A549 (cell line): ENCODE measurements at regions not wholly inside any gene's neighbourhood (a gene's known extent, or its start where the extent isn't known, plus 50 kb on each side); places are given as distances from the start of the nearest gene placed in this dataset.

ENCODE experiments used
- ATAC-seq, 2 experiments: fragments of 200-7000 bp in 1 of 2; fragments of >200 bp in 1 of 2; cut with Nextera tagmentation in 1 of 2; cut with Tn5 transposase in 1 of 2; 3 replicates each; pipeline versions ENCODE4 v1.8.0 to v1.9.1; 2018 to 2020; ENCODE audit warnings: mild to moderate bottlenecking in 1 of 2, moderate library complexity in 1 of 2
- CTCF ChIA-PET: fragments of 300-600 bp; sonication (Branson Sonifier 250); formaldehyde crosslinking; extraction: SDS; loops from one replicate; lab custom pipeline; 2021; ENCODE audit warnings: antibody characterized with exemption, inconsistent platforms; lab: Yijun Ruan, JAX
- POLR2A ChIA-PET: fragments of 350-600 bp; formaldehyde crosslinking; extraction: SDS; loops from one replicate; lab custom pipeline; 2021; ENCODE audit warnings: antibody characterized with exemption, inconsistent platforms; lab: Yijun Ruan, JAX
- DNase-seq, 2 experiments: peaks; one replicate each; pipeline versions ENCODE4 v3.0.0 to v3.0.0-alpha.2; 2011 to 2016; ENCODE audit warnings: low read depth in 1 of 2, low spot score in 1 of 2
- FAIRE-seq: peaks from 2 replicates; lab custom pipeline; 2011; peaks lifted over from hg19 to GRCh38; lab: Jason Lieb, UNC
- H3K27ac ChIP-seq, 2 experiments: fragments of >200 bp; sonication (Bioruptor Twin); formaldehyde crosslinking; 3 replicates each; pipeline ENCODE4 v1.5.1; 2016 to 2017
- H3K4me1 ChIP-seq: fragments of >200 bp; sonication (Bioruptor Twin); formaldehyde crosslinking; 3 replicates; pipeline ENCODE4 v1.6.1; 2016
- H3K4me2 ChIP-seq: fragments of >200 bp; sonication (Bioruptor Twin); formaldehyde crosslinking; 3 replicates; pipeline ENCODE4 v1.6.1; 2016
- H3K4me3 ChIP-seq: fragments of >200 bp; sonication (Bioruptor Twin); formaldehyde crosslinking; 3 replicates; pipeline ENCODE4 v1.5.1; 2016
- H3K9me3 ChIP-seq: fragments of >200 bp; sonication (Bioruptor Twin); formaldehyde crosslinking; 3 replicates; pipeline ENCODE4 v1.6.1; 2016
- CEBPB ChIP-seq, 2 experiments: fragments of >200 bp in 1 of 2; sonication (Bioruptor Twin) in 1 of 2; formaldehyde crosslinking in 1 of 2; IDR thresholded peaks; 2 replicates each; pipeline ENCODE4 v1.6.1; 2012 to 2016
- CHD2 ChIP-seq: fragments of 150-350 bp; IDR thresholded peaks from 2 replicates; pipeline ENCODE4 v1.6.1; 2014; ENCODE audit warnings: low read length; ENCODE audit not compliant: partially characterized antibody
- CTCF ChIP-seq: fragments of >200 bp; sonication (Bioruptor Twin); formaldehyde crosslinking; IDR thresholded peaks from 3 replicates; pipeline ENCODE4 v1.5.1; 2016
- E2F6 ChIP-seq: IDR thresholded peaks from 2 replicates; pipeline ENCODE4 v1.6.1; 2012; ENCODE audit warnings: low read depth, borderline replicate concordance
- EP300 ChIP-seq, 2 experiments: fragments of >200 bp; sonication (Bioruptor Twin); formaldehyde crosslinking; IDR thresholded peaks; 2 replicates in 1 of 2; 3 replicates in 1 of 2; pipeline ENCODE4 v1.6.1; 2016 to 2017
- FOSB ChIP-seq: fragments of 250-450 bp; sonication (Bioruptor Pico); IDR thresholded peaks from 2 replicates; pipeline ENCODE4 v1.5.0; 2020; ENCODE audit warnings: mild to moderate bottlenecking, moderate library complexity
- FOXS1 ChIP-seq: fragments of 250-450 bp; sonication (Bioruptor Pico); IDR thresholded peaks from 2 replicates; pipeline ENCODE4 v1.5.0; 2020; ENCODE audit warnings: mild to moderate bottlenecking, moderate library complexity
- HES2 ChIP-seq: fragments of >200 bp; sonication (Bioruptor Twin); formaldehyde crosslinking; IDR thresholded peaks from 2 replicates; pipeline ENCODE4 v1.6.1; 2016
- HMGXB4 ChIP-seq: fragments of 250-450 bp; sonication (Bioruptor Pico); IDR thresholded peaks from 2 replicates; pipeline ENCODE4 v1.5.0; 2021; ENCODE audit warnings: mild to moderate bottlenecking, moderate library complexity, borderline replicate concordance
- HOXA7 ChIP-seq: fragments of 250-450 bp; sonication (Bioruptor Pico); IDR thresholded peaks from 2 replicates; pipeline ENCODE4 v1.5.0; 2020; ENCODE audit warnings: mild to moderate bottlenecking, moderate library complexity
- HOXB5 ChIP-seq: fragments of 250-450 bp; sonication (Bioruptor Pico); IDR thresholded peaks from 2 replicates; pipeline ENCODE4 v1.5.0; 2020; ENCODE audit warnings: mild to moderate bottlenecking, moderate library complexity
- JUN ChIP-seq, 2 experiments: fragments of >200 bp; sonication (Bioruptor Twin); formaldehyde crosslinking; IDR thresholded peaks; 2 replicates in 1 of 2; 3 replicates in 1 of 2; pipeline ENCODE4 v1.6.1; 2016 to 2017
- JUNB ChIP-seq: fragments of >200 bp; sonication (Bioruptor Twin); formaldehyde crosslinking; IDR thresholded peaks from 2 replicates; pipeline ENCODE4 v1.6.1; 2016
- KDM1A ChIP-seq: fragments of 200-600 bp; sonication (generic); IDR thresholded peaks from 2 replicates; pipeline ENCODE4 v1.6.1; 2016; ENCODE audit warnings: low read depth, mild to moderate bottlenecking
- MAX ChIP-seq: IDR thresholded peaks from 2 replicates; pipeline ENCODE4 v1.6.1; 2012
- MAZ ChIP-seq: fragments of 150-350 bp; IDR thresholded peaks from 2 replicates; pipeline ENCODE4 v1.6.1; 2014; ENCODE audit warnings: antibody characterized with exemption, low read depth, low read length, borderline replicate concordance
- MYC ChIP-seq: IDR thresholded peaks from 2 replicates; pipeline ENCODE4 v1.6.1; 2012; ENCODE audit warnings: mild to moderate bottlenecking, inconsistent platforms, low read length, improper control_type of control experiment, borderline replicate concordance
- NPAS2 ChIP-seq: fragments of 250-450 bp; sonication (Bioruptor Pico); IDR thresholded peaks from 2 replicates; pipeline ENCODE4 v1.8.0; 2022; ENCODE audit warnings: mild to moderate bottlenecking, moderate library complexity, borderline replicate concordance
- NR3C1 ChIP-seq: fragments of >200 bp; sonication (Bioruptor Twin); formaldehyde crosslinking; IDR thresholded peaks from 3 replicates; pipeline ENCODE4 v1.6.1; 2017
- PHF8 ChIP-seq: fragments of 200-600 bp; sonication (generic); IDR thresholded peaks from 2 replicates; pipeline ENCODE4 v1.6.1; 2016; ENCODE audit warnings: low read depth, mild to moderate bottlenecking, antibody characterized with exemption, moderate library complexity, borderline replicate concordance
- POLR2A ChIP-seq: IDR thresholded peaks from 2 replicates; pipeline ENCODE4 v1.6.1; 2012; ENCODE audit warnings: mild to moderate bottlenecking, low read length
- POLR2AphosphoS2 ChIP-seq: conservative IDR thresholded peaks from 2 replicates; pipeline ENCODE4 v1.6.1; 2012; ENCODE audit warnings: low read length, improper control_type of control experiment, inconsistent platforms
- TP53 ChIP-seq: fragments of 250-450 bp; sonication (Bioruptor Pico); IDR thresholded peaks from 2 replicates; pipeline ENCODE4 v1.5.0; 2021; ENCODE audit warnings: mild to moderate bottlenecking, moderate library complexity
- USF2 ChIP-seq: fragments of 450-650 bp; IDR thresholded peaks from 2 replicates; pipeline ENCODE4 v1.6.1; 2014; ENCODE audit warnings: antibody characterized with exemption
- ZFP36 ChIP-seq: fragments of 450-650 bp; IDR thresholded peaks from 2 replicates; pipeline ENCODE4 v1.6.1; 2014; ENCODE audit warnings: borderline replicate concordance; ENCODE audit not compliant: partially characterized antibody
- ZNF302 ChIP-seq: fragments of 250-450 bp; sonication (Bioruptor Pico); IDR thresholded peaks from 2 replicates; pipeline ENCODE4 v1.9.0; 2021; ENCODE audit warnings: inconsistent platforms, mild to moderate bottlenecking, moderate library complexity
- WGBS: methylation state at CpG from one replicate; pipeline ENCODE4 v1.1.6; 2017; ENCODE audit errors: missing lambda C conversion rate; 5-methylcytosine and 5-hydroxymethylcytosine counted together

- no peak for ATAC-seq
- no peak for TF ChIP-seq HOXB5 (CRISPR knock-in tag)
- TF ChIP-seq CEBPB (IDR thresholded peaks at IDR 0.05) = no peak
- no peak for TF ChIP-seq ZFP36
- TF ChIP-seq ZNF302 (CRISPR knock-in tag) = no peak
- no peak for TF ChIP-seq NPAS2
- TF ChIP-seq FOXS1 (CRISPR knock-in tag) = no peak
- TF ChIP-seq USF2 = no peak
- TF ChIP-seq NR3C1 = no peak
- no peak for TF ChIP-seq HOXA7
- no peak for TF ChIP-seq POLR2AphosphoS2
- TF ChIP-seq JUN (IDR thresholded peaks at IDR 0.05) = no peak
- TF ChIP-seq POLR2A = no peak
- no peak for TF ChIP-seq EP300 (IDR thresholded peaks at IDR 0.05)
- no peak for TF ChIP-seq FOSB
- TF ChIP-seq CHD2 = no peak
- TF ChIP-seq KDM1A = no peak
- no peak for TF ChIP-seq E2F6
- no peak for TF ChIP-seq CTCF
- TF ChIP-seq PHF8 = no peak
- no peak for TF ChIP-seq MAZ
- WGBS = 36% methylated on average over 2 of the region's 2 CpGs
- DNase-seq = no peak
- Histone ChIP-seq H3K9me3 (no peaks in the 10 kb centered on the region), H3K27ac (no peak overlapping the region), H3K4me3 (no peak overlapping the region), H3K4me2 (no peak overlapping the region), H3K4me1 (no peaks in the 10 kb centered on the region)
- no peak for FAIRE-seq
- ChIA-PET CTCF (no interaction called here), POLR2A (no interaction called here)
These were observed 612.9 kb upstream of the MAN1A1 start for GRCh38 chr6:119962505-119962904.

- 55% methylated on average over 2 of the region's 2 CpGs for WGBS
- Histone ChIP-seq H3K4me2 (no peak overlapping the region), H3K4me1 (no peaks in the 10 kb centered on the region), H3K27ac (no peak overlapping the region), H3K9me3 (no peaks in the 10 kb centered on the region), H3K4me3 (no peak overlapping the region)
- FAIRE-seq (no peak), ATAC-seq (no peak), DNase-seq (no peak)
- TF ChIP-seq FOSB (no peak), MYC (no peak), TP53 (CRISPR knock-in tag) (no peak), HES2 (no peak), JUN (IDR thresholded peaks at IDR 0.05) (no peak), JUNB (no peak), HMGXB4 (CRISPR knock-in tag) (no peak), MAX (no peak), CHD2 (no peak), ZFP36 (no peak)
- CTCF ChIA-PET = no interaction called here
- POLR2A ChIA-PET = no interaction called here
These were observed 611.9 kb upstream of the MAN1A1 start for GRCh38 chr6:119961450-119961849.
